GM23338 (cell line): ENCODE measurements at regions not wholly inside any gene's neighbourhood (a gene's known extent, or its start where the extent isn't known, plus 50 kb on each side); places are given as distances from the start of the nearest gene placed in this dataset.

Source experiments
- ATAC-seq: fragments of 200-7000 bp; cut with Tn5 transposase; 3 replicates; pipeline ENCODE4 v1.9.1; 2020
- DNase-seq: peaks from one replicate; pipeline ENCODE4 v3.0.0-alpha.2; 2015; ENCODE audit warnings: low spot score
- H2AFZ ChIP-seq: fragments of 200-600 bp; sonication (generic); 2 replicates; pipeline ENCODE4 v1.8.0; 2016; ENCODE audit warnings: antibody characterized with exemption, mild to moderate bottlenecking, moderate library complexity
- H3F3A ChIP-seq: fragments of 200-600 bp; sonication (generic); replicated peaks from 2 replicates; pipeline ENCODE4 v1.8.0; 2017; ENCODE audit warnings: antibody characterized with exemption, mixed run types, low read depth
- H3K27ac ChIP-seq: fragments of 200-600 bp; sonication (generic); 2 replicates; pipeline ENCODE4 v1.6.1; 2016; ENCODE audit warnings: low read depth
- H3K27me3 ChIP-seq: fragments of 200-600 bp; sonication (generic); 2 replicates; pipeline ENCODE4 v1.8.0; 2016; ENCODE audit warnings: mild to moderate bottlenecking, mixed run types, moderate library complexity; ENCODE audit not compliant: insufficient read depth
- H3K36me3 ChIP-seq: fragments of 200-600 bp; sonication (generic); 2 replicates; pipeline ENCODE4 v1.8.0; 2016; ENCODE audit warnings: mild to moderate bottlenecking; ENCODE audit not compliant: insufficient read depth
- H3K4me1 ChIP-seq: fragments of 200-600 bp; sonication (generic); 2 replicates; pipeline ENCODE4 v1.8.0; 2016; ENCODE audit warnings: mild to moderate bottlenecking, moderate library complexity; ENCODE audit not compliant: insufficient read depth
- H3K4me2 ChIP-seq: fragments of 200-600 bp; sonication (generic); 2 replicates; pipeline ENCODE4 v1.7.1; 2017; ENCODE audit warnings: mixed run types
- H3K4me3 ChIP-seq: fragments of 200-600 bp; sonication (generic); 2 replicates; pipeline ENCODE4 v1.6.1; 2016; ENCODE audit warnings: mixed run types
- H3K79me2 ChIP-seq: fragments of 200-600 bp; sonication (generic); replicated peaks from 2 replicates; pipeline ENCODE4 v1.8.0; 2017; ENCODE audit warnings: mild to moderate bottlenecking; ENCODE audit not compliant: insufficient read depth
- H3K9me2 ChIP-seq: fragments of 200-600 bp; sonication (generic); 2 replicates; pipeline ENCODE4 v1.8.0; 2017; ENCODE audit not compliant: insufficient read depth
- H4K20me1 ChIP-seq: fragments of 200-600 bp; sonication (generic); replicated peaks from 2 replicates; pipeline ENCODE4 v1.8.0; 2017; ENCODE audit warnings: mild to moderate bottlenecking; ENCODE audit not compliant: insufficient read depth
- H3K27ac Mint-ChIP-seq: 2 replicates; pipeline ENCODE4 v1.8.0; 2020; ENCODE audit warnings: inconsistent platforms, mild to moderate bottlenecking, moderate library complexity, mixed read lengths
- H3K27me3 Mint-ChIP-seq: 3 replicates; pipeline ENCODE4 v1.8.0; 2022; ENCODE audit warnings: low read depth, mild to moderate bottlenecking, moderate library complexity, mixed read lengths, inconsistent platforms; ENCODE audit not compliant: insufficient read depth, poor library complexity
- H3K36me3 Mint-ChIP-seq: 3 replicates; pipeline ENCODE4 v1.8.0; 2021; ENCODE audit warnings: low read depth, mild to moderate bottlenecking, inconsistent platforms, moderate library complexity, mixed read lengths
- H3K4me1 Mint-ChIP-seq: 3 replicates; pipeline ENCODE4 v1.8.0; 2020; ENCODE audit warnings: mild to moderate bottlenecking, inconsistent platforms, mixed read lengths
- H3K4me3 Mint-ChIP-seq: 3 replicates; pipeline ENCODE4 v1.8.0; 2021; ENCODE audit warnings: moderate library complexity, mild to moderate bottlenecking, inconsistent platforms, mixed read lengths
- H3K9me3 Mint-ChIP-seq: 3 replicates; pipeline ENCODE4 v1.8.0; 2020; ENCODE audit warnings: moderate library complexity, mild to moderate bottlenecking, inconsistent platforms, mixed read lengths
- CREB1 ChIP-seq: fragments of 250-450 bp; sonication (Bioruptor Pico); IDR thresholded peaks from 2 replicates; pipeline ENCODE4 v1.5.0; 2020; ENCODE audit warnings: low read depth, mild to moderate bottlenecking, moderate library complexity
- EZH2 ChIP-seq: fragments of 200-600 bp; sonication (generic); IDR thresholded peaks from one replicate; pipeline ENCODE4 v1.8.0; 2017; ENCODE audit warnings: antibody characterized with exemption, mild to moderate bottlenecking, low read depth; ENCODE audit not compliant: unreplicated experiment
- EZH2phosphoT487 ChIP-seq: fragments of 200-600 bp; sonication (generic); IDR thresholded peaks from one replicate; pipeline ENCODE4 v1.8.1; 2018; ENCODE audit warnings: antibody characterized with exemption; ENCODE audit not compliant: unreplicated experiment
- JUNB ChIP-seq: IDR thresholded peaks from one replicate; pipeline ENCODE4 v1.6.1; 2016; ENCODE audit warnings: antibody characterized with exemption; ENCODE audit not compliant: unreplicated experiment
- NANOG ChIP-seq: IDR thresholded peaks from 2 replicates; pipeline ENCODE4 v1.6.1; 2016; ENCODE audit warnings: antibody characterized with exemption, borderline replicate concordance
- POLR2AphosphoS5 ChIP-seq: IDR thresholded peaks from 2 replicates; pipeline ENCODE4 v1.6.1; 2016; ENCODE audit warnings: antibody characterized with exemption, low read depth
- STAT1 ChIP-seq: IDR thresholded peaks from one replicate; pipeline ENCODE4 v1.6.1; 2016; ENCODE audit warnings: antibody characterized with exemption; ENCODE audit not compliant: unreplicated experiment
- ZNF114 ChIP-seq: fragments of 250-450 bp; sonication (Bioruptor Pico); IDR thresholded peaks from 2 replicates; pipeline ENCODE4 v1.5.0; 2020; ENCODE audit warnings: mild to moderate bottlenecking, moderate library complexity
- ZNF331 ChIP-seq: fragments of 250-450 bp; sonication (Bioruptor Pico); IDR thresholded peaks from 2 replicates; pipeline ENCODE4 v1.5.0; 2020; ENCODE audit warnings: low read depth, mild to moderate bottlenecking, moderate library complexity
- TF ChIP-seq, protein P1 (sequence below): IDR thresholded peaks from one replicate; pipeline ENCODE4 v1.6.1; 2018; ENCODE audit warnings: antibody characterized with exemption; ENCODE audit not compliant: unreplicated experiment
- TF ChIP-seq, protein P2 (sequence below): fragments of 250-450 bp; sonication (Bioruptor Pico); IDR thresholded peaks from 2 replicates; pipeline ENCODE4 v1.5.0; 2020; ENCODE audit warnings: mild to moderate bottlenecking, moderate library complexity
- TF ChIP-seq, protein P3 (sequence below): IDR thresholded peaks from 2 replicates; pipeline ENCODE4 v1.6.1; 2016; ENCODE audit warnings: antibody characterized with exemption
- TF ChIP-seq, protein P4 (sequence below), 2 experiments: fragments of 200-600 bp in 1 of 2; sonication (generic) in 1 of 2; conservative IDR thresholded peaks; 2 replicates each; pipeline versions ENCODE4 v1.5.1 to v1.6.1; 2016 to 2017; ENCODE audit warnings: antibody characterized with exemption in 2 of 2, low read depth in 2 of 2, mild to moderate bottlenecking in 2 of 2, moderate library complexity in 1 of 2

DNA sequence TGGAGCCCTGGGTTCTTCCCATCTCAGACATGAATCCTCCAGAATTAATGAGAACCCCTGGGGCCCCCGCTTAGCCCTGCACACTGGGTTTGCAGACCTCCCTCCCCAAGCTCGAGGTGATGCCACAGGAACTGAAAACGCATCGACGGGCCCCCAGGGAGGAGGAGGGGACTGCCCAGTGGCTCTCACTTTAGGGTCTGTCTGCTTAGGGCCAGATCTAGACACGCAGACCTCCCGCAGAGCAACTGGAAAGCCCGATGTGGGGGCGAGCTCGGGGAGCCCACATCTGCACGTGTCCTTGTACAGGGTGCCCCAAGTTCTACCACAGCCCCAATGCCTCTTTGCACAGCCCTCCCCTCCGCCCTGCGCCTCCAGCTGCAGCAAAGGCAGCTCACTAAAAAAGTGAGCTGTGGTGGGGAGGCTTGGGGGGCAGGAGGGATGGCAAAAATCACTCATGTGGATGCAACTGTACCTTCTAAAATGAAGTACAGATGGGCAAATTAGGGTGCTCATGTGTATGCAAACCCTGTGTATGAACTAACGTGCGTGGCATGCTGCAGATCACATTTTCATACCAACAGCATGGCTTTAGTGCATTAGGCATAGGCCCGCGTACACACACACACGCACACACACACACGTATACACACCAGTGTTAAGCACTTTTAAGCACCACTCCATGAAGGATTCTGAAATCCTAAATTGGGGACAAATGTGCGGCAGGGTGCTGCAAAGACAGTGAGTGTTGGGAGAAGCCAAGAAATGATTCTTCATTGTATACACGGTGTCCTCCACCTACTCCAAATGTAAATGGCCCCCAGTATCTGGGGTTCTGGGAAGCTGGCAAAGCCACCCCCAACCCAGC lies 99.9 kb upstream of the MAP1LC3B2 start:
- Mint-ChIP-seq H3K27ac (no peak overlapping the region), H3K4me3 (no peak overlapping the region), H3K27me3 (peaks cover 16% of the 10 kb centered on the region), H3K9me3 (no peaks in the 10 kb centered on the region), H3K4me1 (peaks cover 15% of the 10 kb centered on the region), H3K36me3 (no peaks in the 10 kb centered on the region; the same call in 2 of the 3 replicates)
- Histone ChIP-seq H3K4me1 (peaks cover 4% of the 10 kb centered on the region; the same call in 1 of the 2 replicates), H3K27ac (no peak overlapping the region), H3F3A (no peaks in the 10 kb centered on the region), H4K20me1 (no peaks in the 10 kb centered on the region), H3K4me2 (no peak overlapping the region), H3K9me2 (no peaks in the 10 kb centered on the region), H3K27me3 (no peaks in the 10 kb centered on the region), H3K79me2 (no peaks in the 10 kb centered on the region), H3K36me3 (no peaks in the 10 kb centered on the region), H2AFZ (no peak overlapping the region), H3K4me3 (no peak overlapping the region)
- DNase-seq (no peak), ATAC-seq (no peak)
- no peak for TF ChIP-seq JUNB
- no peak for TF ChIP-seq NANOG
- TF ChIP-seq, protein P1, sequence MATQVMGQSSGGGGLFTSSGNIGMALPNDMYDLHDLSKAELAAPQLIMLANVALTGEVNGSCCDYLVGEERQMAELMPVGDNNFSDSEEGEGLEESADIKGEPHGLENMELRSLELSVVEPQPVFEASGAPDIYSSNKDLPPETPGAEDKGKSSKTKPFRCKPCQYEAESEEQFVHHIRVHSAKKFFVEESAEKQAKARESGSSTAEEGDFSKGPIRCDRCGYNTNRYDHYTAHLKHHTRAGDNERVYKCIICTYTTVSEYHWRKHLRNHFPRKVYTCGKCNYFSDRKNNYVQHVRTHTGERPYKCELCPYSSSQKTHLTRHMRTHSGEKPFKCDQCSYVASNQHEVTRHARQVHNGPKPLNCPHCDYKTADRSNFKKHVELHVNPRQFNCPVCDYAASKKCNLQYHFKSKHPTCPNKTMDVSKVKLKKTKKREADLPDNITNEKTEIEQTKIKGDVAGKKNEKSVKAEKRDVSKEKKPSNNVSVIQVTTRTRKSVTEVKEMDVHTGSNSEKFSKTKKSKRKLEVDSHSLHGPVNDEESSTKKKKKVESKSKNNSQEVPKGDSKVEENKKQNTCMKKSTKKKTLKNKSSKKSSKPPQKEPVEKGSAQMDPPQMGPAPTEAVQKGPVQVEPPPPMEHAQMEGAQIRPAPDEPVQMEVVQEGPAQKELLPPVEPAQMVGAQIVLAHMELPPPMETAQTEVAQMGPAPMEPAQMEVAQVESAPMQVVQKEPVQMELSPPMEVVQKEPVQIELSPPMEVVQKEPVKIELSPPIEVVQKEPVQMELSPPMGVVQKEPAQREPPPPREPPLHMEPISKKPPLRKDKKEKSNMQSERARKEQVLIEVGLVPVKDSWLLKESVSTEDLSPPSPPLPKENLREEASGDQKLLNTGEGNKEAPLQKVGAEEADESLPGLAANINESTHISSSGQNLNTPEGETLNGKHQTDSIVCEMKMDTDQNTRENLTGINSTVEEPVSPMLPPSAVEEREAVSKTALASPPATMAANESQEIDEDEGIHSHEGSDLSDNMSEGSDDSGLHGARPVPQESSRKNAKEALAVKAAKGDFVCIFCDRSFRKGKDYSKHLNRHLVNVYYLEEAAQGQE = no peak
- TF ChIP-seq, protein P2, sequence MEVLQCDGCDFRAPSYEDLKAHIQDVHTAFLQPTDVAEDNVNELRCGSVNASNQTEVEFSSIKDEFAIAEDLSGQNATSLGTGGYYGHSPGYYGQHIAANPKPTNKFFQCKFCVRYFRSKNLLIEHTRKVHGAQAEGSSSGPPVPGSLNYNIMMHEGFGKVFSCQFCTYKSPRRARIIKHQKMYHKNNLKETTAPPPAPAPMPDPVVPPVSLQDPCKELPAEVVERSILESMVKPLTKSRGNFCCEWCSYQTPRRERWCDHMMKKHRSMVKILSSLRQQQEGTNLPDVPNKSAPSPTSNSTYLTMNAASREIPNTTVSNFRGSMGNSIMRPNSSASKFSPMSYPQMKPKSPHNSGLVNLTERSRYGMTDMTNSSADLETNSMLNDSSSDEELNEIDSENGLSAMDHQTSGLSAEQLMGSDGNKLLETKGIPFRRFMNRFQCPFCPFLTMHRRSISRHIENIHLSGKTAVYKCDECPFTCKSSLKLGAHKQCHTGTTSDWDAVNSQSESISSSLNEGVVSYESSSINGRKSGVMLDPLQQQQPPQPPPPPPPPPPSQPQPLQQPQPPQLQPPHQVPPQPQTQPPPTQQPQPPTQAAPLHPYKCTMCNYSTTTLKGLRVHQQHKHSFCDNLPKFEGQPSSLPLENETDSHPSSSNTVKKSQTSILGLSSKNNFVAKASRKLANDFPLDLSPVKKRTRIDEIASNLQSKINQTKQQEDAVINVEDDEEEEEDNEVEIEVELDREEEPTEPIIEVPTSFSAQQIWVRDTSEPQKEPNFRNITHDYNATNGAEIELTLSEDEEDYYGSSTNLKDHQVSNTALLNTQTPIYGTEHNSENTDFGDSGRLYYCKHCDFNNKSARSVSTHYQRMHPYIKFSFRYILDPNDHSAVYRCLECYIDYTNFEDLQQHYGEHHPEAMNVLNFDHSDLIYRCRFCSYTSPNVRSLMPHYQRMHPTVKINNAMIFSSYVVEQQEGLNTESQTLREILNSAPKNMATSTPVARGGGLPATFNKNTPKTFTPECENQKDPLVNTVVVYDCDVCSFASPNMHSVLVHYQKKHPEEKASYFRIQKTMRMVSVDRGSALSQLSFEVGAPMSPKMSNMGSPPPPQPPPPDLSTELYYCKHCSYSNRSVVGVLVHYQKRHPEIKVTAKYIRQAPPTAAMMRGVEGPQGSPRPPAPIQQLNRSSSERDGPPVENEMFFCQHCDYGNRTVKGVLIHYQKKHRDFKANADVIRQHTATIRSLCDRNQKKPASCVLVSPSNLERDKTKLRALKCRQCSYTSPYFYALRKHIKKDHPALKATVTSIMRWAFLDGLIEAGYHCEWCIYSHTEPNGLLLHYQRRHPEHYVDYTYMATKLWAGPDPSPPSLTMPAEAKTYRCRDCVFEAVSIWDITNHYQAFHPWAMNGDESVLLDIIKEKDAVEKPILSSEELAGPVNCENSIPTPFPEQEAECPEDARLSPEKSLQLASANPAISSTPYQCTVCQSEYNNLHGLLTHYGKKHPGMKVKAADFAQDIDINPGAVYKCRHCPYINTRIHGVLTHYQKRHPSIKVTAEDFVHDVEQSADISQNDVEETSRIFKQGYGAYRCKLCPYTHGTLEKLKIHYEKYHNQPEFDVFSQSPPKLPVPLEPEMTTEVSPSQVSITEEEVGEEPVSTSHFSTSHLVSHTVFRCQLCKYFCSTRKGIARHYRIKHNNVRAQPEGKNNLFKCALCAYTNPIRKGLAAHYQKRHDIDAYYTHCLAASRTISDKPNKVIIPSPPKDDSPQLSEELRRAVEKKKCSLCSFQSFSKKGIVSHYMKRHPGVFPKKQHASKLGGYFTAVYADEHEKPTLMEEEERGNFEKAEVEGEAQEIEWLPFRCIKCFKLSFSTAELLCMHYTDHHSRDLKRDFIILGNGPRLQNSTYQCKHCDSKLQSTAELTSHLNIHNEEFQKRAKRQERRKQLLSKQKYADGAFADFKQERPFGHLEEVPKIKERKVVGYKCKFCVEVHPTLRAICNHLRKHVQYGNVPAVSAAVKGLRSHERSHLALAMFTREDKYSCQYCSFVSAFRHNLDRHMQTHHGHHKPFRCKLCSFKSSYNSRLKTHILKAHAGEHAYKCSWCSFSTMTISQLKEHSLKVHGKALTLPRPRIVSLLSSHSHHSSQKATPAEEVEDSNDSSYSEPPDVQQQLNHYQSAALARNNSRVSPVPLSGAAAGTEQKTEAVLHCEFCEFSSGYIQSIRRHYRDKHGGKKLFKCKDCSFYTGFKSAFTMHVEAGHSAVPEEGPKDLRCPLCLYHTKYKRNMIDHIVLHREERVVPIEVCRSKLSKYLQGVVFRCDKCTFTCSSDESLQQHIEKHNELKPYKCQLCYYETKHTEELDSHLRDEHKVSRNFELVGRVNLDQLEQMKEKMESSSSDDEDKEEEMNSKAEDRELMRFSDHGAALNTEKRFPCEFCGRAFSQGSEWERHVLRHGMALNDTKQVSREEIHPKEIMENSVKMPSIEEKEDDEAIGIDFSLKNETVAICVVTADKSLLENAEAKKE (CRISPR knock-in tag) = no peak
- TF ChIP-seq POLR2AphosphoS5 = no peak
- no peak for TF ChIP-seq ZNF114 (CRISPR knock-in tag)
- no peak for TF ChIP-seq ZNF331 (CRISPR knock-in tag)
- no peak for TF ChIP-seq CREB1 (CRISPR knock-in tag)
- no peak for TF ChIP-seq EZH2phosphoT487
- TF ChIP-seq, protein P3, sequence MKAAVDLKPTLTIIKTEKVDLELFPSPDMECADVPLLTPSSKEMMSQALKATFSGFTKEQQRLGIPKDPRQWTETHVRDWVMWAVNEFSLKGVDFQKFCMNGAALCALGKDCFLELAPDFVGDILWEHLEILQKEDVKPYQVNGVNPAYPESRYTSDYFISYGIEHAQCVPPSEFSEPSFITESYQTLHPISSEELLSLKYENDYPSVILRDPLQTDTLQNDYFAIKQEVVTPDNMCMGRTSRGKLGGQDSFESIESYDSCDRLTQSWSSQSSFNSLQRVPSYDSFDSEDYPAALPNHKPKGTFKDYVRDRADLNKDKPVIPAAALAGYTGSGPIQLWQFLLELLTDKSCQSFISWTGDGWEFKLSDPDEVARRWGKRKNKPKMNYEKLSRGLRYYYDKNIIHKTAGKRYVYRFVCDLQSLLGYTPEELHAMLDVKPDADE = no peak
- no peak for TF ChIP-seq STAT1
- TF ChIP-seq EZH2 = no peak
- TF ChIP-seq, protein P4, sequence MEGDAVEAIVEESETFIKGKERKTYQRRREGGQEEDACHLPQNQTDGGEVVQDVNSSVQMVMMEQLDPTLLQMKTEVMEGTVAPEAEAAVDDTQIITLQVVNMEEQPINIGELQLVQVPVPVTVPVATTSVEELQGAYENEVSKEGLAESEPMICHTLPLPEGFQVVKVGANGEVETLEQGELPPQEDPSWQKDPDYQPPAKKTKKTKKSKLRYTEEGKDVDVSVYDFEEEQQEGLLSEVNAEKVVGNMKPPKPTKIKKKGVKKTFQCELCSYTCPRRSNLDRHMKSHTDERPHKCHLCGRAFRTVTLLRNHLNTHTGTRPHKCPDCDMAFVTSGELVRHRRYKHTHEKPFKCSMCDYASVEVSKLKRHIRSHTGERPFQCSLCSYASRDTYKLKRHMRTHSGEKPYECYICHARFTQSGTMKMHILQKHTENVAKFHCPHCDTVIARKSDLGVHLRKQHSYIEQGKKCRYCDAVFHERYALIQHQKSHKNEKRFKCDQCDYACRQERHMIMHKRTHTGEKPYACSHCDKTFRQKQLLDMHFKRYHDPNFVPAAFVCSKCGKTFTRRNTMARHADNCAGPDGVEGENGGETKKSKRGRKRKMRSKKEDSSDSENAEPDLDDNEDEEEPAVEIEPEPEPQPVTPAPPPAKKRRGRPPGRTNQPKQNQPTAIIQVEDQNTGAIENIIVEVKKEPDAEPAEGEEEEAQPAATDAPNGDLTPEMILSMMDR (conservative IDR thresholded peaks at IDR 0.05; ENCODE audit: low read depth in 2 of 2) = no peak
